GM19240 (cell line): ENCODE measurements at regions not wholly inside any gene's neighbourhood (a gene's known extent, or its start where the extent isn't known, plus 50 kb on each side); places are given as distances from the start of the nearest gene placed in this dataset.

ENCODE experiments used
- DNase-seq: peaks from one replicate; pipeline ENCODE4 v3.0.0; 2011; ENCODE audit warnings: low spot score; ENCODE audit not compliant: insufficient read length

DNA sequence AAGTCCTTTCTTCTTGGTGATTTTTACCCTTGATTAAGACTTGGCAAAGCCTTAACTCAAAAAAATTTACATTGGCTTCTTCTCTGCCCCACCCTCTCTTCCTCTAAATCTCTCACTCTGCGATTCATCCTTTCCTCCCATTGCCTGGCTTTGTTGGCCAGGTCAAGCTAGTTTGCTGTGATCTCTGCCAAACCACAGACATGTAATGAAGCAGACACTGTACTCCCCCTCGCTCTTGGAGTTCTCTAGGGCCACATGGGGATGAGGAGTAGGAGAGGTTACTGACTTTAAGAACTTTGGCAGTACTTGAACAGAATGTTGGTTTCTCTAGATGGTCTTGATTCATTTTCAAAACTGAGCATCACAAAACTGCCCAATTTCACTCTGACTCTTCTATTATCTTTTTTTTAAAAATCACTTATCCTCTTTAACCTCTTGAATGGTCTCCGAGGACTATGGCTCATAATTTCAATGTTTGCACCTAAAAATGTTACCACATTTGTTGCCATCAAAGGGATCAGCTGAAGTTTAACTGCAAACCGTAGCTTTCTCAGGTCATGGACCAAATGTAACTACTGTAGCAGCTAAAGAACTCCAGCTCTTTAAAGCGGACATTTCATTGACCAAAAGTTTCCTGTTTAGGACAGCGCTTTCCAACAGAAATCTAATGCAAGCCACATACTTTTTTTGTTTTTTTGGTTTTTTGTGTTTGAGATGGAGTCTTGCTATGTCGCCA lies 62.7 kb upstream of the IPO9 start:
- no peak for DNase-seq

DNA sequence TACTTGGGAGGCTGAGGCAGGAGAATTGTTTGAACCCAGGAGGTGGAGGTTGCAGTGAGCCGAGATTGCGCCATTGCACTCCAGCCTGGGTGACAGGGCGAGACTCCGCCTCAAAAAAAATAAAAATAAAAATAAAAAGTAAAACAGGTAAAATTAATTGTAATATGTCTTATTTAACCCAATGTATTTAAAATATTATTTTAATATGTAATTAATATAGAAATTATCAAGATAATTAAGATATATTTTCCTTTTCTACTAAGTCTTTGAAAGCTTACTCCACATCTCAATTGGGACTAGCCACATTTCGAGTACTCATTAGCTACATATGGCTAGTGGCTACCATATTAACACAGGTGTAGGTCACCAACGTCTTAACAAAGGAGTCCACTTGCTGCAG lies 61.6 kb upstream of the IPO9 start:
- no peak for DNase-seq

DNA sequence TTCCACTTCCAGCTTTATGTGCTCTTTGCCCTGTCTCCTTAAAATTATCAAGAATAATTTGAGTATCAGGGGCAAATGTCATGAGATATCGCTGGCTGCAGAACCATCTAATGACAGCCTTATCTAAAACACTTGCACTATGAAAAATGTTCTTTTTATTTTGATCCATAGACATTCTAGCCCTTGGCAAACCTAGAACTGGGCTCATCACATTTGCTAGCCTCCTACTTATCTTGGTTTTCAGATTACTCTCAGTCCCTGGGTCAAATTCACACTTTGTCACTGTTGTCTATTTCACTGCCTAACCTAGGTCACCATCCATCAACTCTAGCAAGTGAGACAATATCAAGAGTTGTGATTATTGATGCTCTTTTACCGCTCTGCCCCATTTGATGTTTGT lies 59.9 kb upstream of the IPO9 start:
- DNase-seq, result no peak

GRCh38 chr1:201769966-201770365 lies 59.0 kb upstream of the IPO9 start:
- no peak for DNase-seq

DNA sequence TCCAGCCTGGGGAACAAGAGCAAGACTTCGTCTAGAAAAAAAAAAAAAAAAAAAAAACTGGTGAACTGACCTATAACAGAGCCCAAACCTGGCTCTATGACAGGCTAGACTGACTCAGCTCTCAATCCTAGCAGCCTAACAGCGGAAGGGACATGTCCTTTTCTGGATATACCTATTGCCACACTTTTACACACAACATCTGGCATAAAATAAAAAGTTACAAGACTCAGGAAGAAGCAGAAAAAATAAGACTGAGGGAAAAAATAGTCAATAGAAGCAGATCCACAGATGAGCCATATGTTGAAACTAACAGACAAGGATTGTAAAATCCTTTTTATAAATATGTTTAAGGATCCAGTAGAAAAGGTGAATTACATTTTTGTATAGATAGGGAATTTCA lies 57.5 kb upstream of the IPO9 start:
- DNase-seq, result no peak

- no peak for DNase-seq
These were observed 56.8 kb upstream of the IPO9 start for GRCh38 chr1:201772178-201772577.

DNA sequence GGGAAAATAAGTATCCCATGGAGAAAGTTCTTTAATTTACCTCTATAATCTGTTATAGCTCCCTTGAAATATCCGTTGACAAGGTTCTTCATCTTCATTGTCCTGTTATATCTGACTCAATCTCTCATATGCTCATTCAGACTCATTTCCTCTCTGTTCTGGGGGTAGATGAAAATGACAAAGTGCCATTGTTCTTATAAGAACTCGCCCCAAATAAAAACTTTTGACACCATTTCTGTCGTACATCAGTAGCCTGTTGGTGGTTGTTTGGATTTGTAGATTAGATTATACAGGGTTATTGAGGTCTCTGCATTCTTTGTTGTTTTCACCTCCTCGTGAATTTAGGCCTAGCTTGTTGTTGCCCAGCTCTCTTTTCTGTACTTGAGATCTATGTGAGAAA lies 55.2 kb upstream of the IPO9 start:
- no peak for DNase-seq

- DNase-seq, result no peak
These were observed 54.6 kb upstream of the IPO9 start for GRCh38 chr1:201774224-201774982.

DNA sequence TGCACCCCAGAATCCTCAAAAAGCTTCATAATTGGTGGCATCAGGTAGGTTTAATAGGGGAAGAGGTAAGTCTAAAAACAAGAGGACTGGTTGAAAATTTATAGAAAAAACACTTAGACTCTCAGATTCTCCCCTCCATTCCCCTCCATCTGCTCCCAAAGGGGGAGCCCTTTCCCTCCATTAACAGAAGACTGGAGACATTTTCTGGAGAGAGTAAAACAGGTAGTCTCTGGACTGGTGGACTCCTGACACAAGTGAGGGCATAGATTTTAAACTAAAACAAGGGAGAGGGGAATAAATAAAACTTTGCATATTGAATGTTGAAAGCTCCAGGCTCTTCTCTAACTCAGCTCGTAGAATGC lies 54.0 kb upstream of the IPO9 start:
- no peak for DNase-seq

DNA sequence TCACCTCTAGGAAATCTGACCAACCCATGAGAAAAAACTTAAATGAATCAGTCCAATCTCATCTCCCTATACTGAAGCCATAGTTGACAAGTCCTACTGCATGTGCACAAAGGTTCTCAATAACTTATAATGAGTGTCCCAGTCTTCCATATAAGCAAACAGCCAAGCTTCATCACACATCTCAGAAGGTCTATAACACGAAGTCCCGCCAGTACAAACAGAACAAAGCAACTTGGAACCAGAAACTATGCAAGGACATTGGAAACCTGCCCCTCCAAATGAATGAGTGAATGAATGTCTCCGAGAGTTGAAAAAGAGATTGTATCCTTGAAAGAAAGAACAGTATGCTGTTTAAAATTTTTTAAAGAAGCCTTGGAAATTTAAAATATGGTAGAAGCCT lies 53.6 kb upstream of the IPO9 start:
- DNase-seq, result no peak

DNA sequence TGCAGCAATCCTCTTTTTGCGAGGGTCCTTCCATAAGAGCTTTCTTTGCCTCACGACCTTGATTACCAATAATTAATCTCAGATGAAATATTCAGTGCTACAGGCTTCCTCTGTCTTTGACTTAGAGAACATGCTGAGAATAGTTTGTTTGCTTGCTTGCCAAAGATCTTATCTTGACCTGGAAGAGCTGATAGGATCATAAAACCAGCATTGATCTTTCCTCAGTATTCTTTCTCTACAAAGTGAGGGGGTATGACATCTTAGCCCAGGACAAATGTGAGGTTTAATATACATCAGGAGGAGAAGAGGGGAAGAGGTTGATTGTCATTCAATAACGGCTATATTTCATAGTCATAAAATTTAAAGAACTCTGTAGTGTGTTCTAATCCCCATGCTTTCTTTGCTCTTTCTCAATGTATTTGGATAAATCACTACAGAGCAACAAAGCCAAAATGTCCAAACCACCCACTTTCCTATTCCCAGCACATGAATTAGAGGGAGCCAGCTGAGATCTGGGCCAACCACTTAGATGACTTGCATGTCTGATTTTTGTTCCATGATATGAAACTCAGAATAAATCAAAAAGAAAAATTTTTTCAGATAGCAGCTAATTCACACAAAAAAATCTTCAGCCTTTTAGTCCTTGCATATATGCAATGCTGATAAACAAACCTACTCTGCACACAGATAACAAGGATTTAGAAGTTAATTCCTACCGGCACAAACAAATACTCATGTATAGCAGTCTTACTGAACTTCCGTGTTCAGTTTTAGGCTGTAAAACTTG lies 50.5 kb upstream of the IPO9 start:
- DNase-seq, result no peak
